Left lung (tissue), 4 donors: ENCODE measurements at regions not wholly inside any gene's neighbourhood (a gene's known extent, or its start where the extent isn't known, plus 50 kb on each side); places are given as distances from the start of the nearest gene placed in this dataset.

ENCODE experiments used
- ATAC-seq: fragments of 200-7000 bp; cut with Tn5 transposase; one replicate; pipeline ENCODE4 v1.9.1; 2020; ENCODE audit warnings: moderate library complexity
- DNase-seq, 4 donors: peaks; one replicate each; pipeline ENCODE4 v3.0.0-alpha.2; 2013 to 2020
- H3K27ac ChIP-seq, 2 donors: fragments of 200-600 bp; sonication (generic) in 1 of 2; one replicate each; pipeline versions ENCODE4 v1.5.0 to v1.8.0; 2020 to 2021
- H3K27me3 ChIP-seq, 2 donors: fragments of 200-600 bp; sonication (generic) in 1 of 2; one replicate each; pipeline versions ENCODE4 v1.5.0 to v1.8.0; 2020 to 2021
- H3K36me3 ChIP-seq, 2 donors: fragments of 200-600 bp; sonication (generic) in 1 of 2; one replicate each; pipeline versions ENCODE4 v1.5.0 to v1.8.0; 2020 to 2021
- H3K4me1 ChIP-seq, 2 donors: fragments of 200-600 bp; one replicate each; pipeline ENCODE4 v1.8.0; 2021
- H3K4me3 ChIP-seq, 2 donors: fragments of 200-600 bp; sonication (generic) in 1 of 2; one replicate each; pipeline versions ENCODE4 v1.5.0 to v1.8.0; 2020 to 2021; ENCODE audit warnings: mild to moderate bottlenecking in 1 of 2
- H3K9me3 ChIP-seq, 2 donors: fragments of 200-600 bp; sonication (generic) in 1 of 2; one replicate each; pipeline versions ENCODE4 v1.5.0 to v1.8.0; 2020 to 2021
- intact Hi-C, 2 donors: fragments of 100-400 bp; cut with DNase I; formaldehyde crosslinking; loops; one replicate each; pipeline versions ENCODE4 v1.11.2 to v1.14.2; 2022
- TF ChIP-seq, protein P1 (sequence below), 2 donors: fragments of 200-600 bp; sonication (generic) in 1 of 2; IDR thresholded peaks; one replicate each; pipeline versions ENCODE4 v1.5.0 to v1.8.0; 2021; ENCODE audit warnings: antibody characterized with exemption in 2 of 2
- donor health status: DM: no; HTN: yes; CAD: no.
- donor health status: DM: no; HTN: no; CAD: no.

DNA sequence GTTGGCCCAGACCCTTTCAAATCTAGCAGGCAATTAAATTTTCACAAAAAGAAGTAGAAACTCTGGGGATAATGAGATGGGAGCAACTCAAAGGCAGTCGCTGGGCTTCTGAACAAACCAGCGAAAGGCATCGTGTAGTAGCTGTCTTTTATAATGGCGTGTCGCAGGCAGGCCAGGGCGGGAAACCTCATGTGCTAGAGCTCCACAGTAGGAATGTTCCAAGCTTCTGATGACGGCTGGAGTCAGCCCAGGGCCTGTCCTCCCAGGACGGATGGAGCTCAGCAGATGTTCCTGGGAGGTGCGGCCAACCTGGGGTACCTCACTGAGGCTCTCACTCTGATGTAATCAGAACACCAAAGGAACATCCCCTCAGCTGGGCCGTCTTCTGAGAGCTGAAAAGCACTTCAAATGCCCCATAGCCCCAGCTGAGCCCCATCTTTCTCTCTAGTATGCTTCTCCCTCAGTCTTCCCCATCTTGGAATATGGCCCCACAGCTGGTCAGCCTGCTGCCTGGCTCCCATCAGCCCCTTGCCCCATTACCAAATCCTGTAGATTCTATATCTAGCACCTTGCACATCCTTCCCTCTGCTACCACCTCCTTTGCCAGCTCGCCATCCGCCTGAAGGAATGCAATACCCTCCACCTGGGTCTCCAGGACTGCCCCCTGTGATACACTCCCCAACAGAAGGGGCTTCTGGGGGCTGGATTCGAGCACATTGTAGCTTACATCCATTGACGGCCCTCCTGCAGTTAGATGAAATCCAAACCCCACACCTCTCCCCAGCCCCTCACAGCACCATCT lies 54.9 kb upstream of the ATP2B2 start:
- DNase-seq, result no peak
- Histone ChIP-seq H3K4me1 (no peaks in the 10 kb centered on the region), H3K36me3 (no peaks in the 10 kb centered on the region), H3K9me3 (no peaks in the 10 kb centered on the region), H3K27ac (no peak overlapping the region), H3K27me3 (peaks cover 4 to 29% of the 10 kb centered on the region in 2 donors), H3K4me3 (no peak overlapping the region)
- TF ChIP-seq, protein P1, sequence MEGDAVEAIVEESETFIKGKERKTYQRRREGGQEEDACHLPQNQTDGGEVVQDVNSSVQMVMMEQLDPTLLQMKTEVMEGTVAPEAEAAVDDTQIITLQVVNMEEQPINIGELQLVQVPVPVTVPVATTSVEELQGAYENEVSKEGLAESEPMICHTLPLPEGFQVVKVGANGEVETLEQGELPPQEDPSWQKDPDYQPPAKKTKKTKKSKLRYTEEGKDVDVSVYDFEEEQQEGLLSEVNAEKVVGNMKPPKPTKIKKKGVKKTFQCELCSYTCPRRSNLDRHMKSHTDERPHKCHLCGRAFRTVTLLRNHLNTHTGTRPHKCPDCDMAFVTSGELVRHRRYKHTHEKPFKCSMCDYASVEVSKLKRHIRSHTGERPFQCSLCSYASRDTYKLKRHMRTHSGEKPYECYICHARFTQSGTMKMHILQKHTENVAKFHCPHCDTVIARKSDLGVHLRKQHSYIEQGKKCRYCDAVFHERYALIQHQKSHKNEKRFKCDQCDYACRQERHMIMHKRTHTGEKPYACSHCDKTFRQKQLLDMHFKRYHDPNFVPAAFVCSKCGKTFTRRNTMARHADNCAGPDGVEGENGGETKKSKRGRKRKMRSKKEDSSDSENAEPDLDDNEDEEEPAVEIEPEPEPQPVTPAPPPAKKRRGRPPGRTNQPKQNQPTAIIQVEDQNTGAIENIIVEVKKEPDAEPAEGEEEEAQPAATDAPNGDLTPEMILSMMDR (IDR thresholded peaks at IDR 0.05), result no peak
- intact Hi-C loops, result no loop called here
- ATAC-seq, result no peak

DNA sequence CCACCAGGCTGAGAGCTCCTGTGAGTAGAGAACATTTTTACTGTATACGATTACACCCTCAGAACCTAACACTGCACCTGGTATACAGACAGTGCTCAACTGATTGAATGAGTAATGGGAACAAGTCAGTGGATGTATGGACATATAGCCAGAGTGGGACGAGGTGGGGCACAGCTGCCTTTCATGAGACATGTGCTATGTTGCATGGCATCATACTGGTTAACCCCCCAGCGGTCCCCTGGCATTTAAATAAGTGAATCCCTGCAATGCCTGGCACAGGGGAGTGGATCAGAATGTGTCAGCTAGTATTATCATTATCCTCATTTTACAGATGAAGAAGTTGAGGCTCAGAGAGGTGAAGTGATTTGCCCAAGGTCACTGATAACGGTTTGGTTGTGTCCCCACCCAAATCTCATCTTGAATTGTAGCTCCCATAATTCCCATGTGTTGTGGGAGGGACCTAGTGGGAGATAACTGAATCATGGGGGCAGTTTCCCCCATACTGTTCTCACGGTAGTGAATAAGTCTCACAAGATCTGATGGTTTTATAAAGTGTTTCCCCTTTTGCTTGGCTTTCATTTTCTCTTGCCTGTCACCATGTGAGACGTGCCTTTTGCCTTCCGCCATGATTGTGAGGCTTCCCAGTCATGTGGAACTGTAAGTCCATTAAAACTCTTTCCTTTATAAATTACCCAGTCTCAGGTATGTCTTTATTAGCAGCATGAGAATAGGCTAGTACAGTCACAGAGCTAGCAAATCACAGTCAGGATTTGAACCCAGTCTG lies 56.0 kb upstream of the ATP2B2 start:
- H3K4me3 ChIP-seq, result no peak overlapping the region
- H3K4me1 ChIP-seq, result no peaks in the 10 kb centered on the region
- ATAC-seq, result no peak
- H3K9me3 ChIP-seq, result no peaks in the 10 kb centered on the region
- no peaks in the 10 kb centered on the region for H3K36me3 ChIP-seq
- H3K27me3 ChIP-seq, result peaks cover 4 to 20% of the 10 kb centered on the region in 2 donors
- intact Hi-C loops, result no loop called here
- no peak overlapping the region for H3K27ac ChIP-seq
- no peak for DNase-seq
- TF ChIP-seq, protein P1 (IDR thresholded peaks at IDR 0.05), result no peak

DNA sequence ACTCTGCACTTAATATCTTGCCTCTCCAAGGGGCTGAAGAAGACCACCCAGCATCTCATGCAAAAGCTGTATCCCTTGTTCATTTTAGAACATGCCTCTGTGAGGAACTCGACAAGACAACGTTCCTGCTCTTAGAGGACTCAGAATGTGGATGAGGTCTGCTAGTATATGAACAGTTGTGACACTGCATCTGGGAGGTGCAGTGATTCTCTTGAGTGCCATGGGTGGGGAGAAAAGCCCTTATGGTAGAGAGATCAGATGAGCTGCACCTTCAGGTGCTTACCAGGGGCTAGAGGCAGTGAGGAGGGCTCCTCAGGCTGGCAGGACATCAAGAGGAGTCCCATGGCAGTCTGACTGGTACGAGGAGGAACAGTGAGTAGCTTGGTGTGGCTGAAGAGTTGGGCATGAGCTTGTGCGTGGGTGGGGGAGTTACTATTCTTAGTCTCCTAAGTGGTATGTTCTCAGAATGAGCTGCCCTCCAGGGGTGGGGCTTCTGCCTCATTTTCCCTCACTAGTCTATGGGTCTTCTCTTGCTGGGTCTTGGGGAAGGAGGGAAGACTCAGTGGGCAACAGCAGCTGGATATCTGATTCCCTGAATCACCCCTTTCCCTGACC lies 56.7 kb upstream of the ATP2B2 start:
- Histone ChIP-seq H3K27ac (no peak overlapping the region), H3K27me3 (peaks cover 4 to 19% of the 10 kb centered on the region in 2 donors), H3K4me1 (no peaks in the 10 kb centered on the region), H3K9me3 (no peaks in the 10 kb centered on the region), H3K36me3 (no peaks in the 10 kb centered on the region), H3K4me3 (no peak overlapping the region)
- intact Hi-C loops, result no loop called here
- DNase-seq (no peak), ATAC-seq (no peak)
- TF ChIP-seq, protein P1 (IDR thresholded peaks at IDR 0.05), result no peak

- Histone ChIP-seq H3K27ac (no peak overlapping the region), H3K36me3 (no peaks in the 10 kb centered on the region), H3K4me3 (no peak overlapping the region), H3K9me3 (no peaks in the 10 kb centered on the region), H3K4me1 (no peaks in the 10 kb centered on the region), H3K27me3 (peaks cover 4 to 29% of the 10 kb centered on the region in 2 donors)
- TF ChIP-seq, protein P1 (IDR thresholded peaks at IDR 0.05), result no peak
- no peak for DNase-seq
- intact Hi-C loops, result no loop called here
- no peak for ATAC-seq
Measured at GRCh38 chr3:10563396-10563795, 58.0 kb upstream of the ATP2B2 start.

DNA sequence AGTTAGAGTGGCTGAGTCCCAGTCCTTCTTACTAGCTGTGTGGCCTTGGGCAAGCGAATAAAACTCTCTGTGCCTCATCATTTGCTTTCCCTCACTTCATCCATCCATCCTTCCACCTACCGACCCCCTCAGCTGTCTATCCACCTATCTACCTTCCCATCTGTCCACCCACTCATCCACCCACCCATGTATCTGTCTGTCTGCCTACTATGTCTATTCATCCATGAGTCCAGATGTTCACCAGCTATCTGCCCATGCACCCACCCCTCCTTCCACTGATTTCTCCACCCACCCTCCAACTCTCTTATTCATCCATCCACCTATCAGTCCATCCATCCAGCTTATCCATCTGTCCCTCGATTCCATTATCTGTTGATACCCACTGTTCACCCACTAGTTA lies 60.4 kb upstream of the ATP2B2 start:
- Histone ChIP-seq H3K4me1 (no peaks in the 10 kb centered on the region), H3K27ac (no peak overlapping the region), H3K9me3 (no peaks in the 10 kb centered on the region), H3K27me3 (peaks cover 4 to 35% of the 10 kb centered on the region in 2 donors), H3K4me3 (no peak overlapping the region), H3K36me3 (no peaks in the 10 kb centered on the region)
- ATAC-seq, result no peak
- TF ChIP-seq, protein P1 (IDR thresholded peaks at IDR 0.05), result no peak
- DNase-seq, result no peak
- intact Hi-C loops, result no loop called here
